Bronchial epithelial cell (primary cell): ENCODE measurements at regions not wholly inside any gene's neighbourhood (a gene's known extent, or its start where the extent isn't known, plus 50 kb on each side); places are given as distances from the start of the nearest gene placed in this dataset.
A peak's percentile ranks its signal among the peaks of the same experiment; 100 is the strongest.

Source experiments
- DNase-seq: peaks from one replicate; pipeline ENCODE4 v3.0.0-alpha.2; 2010; ENCODE audit warnings: low read depth
- FAIRE-seq: peaks from 2 replicates; lab custom pipeline; 2011; peaks lifted over from hg19 to GRCh38; lab: Jason Lieb, UNC
- H3K27me3 ChIP-seq: 2 replicates; pipeline ENCODE4 v1.5.1; 2011; ENCODE audit warnings: low read length; ENCODE audit not compliant: control insufficient read depth, insufficient read depth
- H3K36me3 ChIP-seq: 2 replicates; pipeline ENCODE4 v1.5.1; 2011; ENCODE audit warnings: low read length; ENCODE audit not compliant: control insufficient read depth, insufficient read depth
- H3K4me3 ChIP-seq: 2 replicates; pipeline ENCODE4 v1.5.1; 2011; ENCODE audit warnings: mild to moderate bottlenecking, low read depth, low read length, control low read depth
- TF ChIP-seq, protein P1 (sequence below): IDR thresholded peaks from 2 replicates; pipeline ENCODE4 v1.5.1; 2011; ENCODE audit warnings: mild to moderate bottlenecking, moderate library complexity, low read length, control low read depth, inconsistent platforms; ENCODE audit not compliant: insufficient read depth, severe bottlenecking

DNA sequence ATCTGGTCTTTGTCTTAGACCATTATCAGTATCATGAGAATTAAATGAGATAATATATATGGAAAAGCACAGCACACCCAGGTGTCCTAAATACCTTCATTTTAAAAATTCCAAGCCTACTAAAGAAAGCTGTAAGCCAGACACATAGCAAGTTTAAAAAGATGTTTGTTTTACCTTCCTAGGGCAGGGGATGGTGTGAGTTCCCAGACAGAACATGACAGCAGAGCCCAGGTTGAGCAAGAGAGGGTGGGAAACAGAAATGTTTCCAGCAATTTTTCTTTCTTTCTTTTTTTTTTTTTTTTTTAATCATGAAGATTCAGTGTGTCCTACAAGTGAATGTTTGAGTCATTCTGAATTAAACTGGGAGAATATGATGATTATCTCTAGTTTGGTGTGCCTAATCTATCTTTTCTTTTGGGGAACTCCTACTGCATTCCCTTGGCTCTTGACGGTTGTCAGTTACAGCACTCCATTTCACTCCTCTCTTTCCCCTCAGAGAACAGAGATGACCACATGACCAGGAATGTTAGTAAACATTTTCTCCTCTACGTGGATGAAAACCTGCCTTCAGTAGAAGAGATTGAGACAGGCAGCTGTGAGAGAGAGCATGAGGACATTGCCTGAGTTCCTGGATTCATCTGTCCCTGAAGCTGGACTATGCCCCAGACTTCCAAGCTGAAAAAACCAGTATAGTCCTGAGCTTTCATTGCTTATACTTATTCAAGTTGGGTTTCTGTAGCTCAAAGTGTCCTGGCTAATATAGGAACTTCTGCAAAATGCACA is 54.5 kb upstream of the ARL14 start:
- H3K27me3 ChIP-seq: no peaks in the 10 kb centered on the region
- DNase-seq: no peak
- no peaks in the 10 kb centered on the region for H3K36me3 ChIP-seq
- no peak overlapping the region for H3K4me3 ChIP-seq
- TF ChIP-seq, protein P1, sequence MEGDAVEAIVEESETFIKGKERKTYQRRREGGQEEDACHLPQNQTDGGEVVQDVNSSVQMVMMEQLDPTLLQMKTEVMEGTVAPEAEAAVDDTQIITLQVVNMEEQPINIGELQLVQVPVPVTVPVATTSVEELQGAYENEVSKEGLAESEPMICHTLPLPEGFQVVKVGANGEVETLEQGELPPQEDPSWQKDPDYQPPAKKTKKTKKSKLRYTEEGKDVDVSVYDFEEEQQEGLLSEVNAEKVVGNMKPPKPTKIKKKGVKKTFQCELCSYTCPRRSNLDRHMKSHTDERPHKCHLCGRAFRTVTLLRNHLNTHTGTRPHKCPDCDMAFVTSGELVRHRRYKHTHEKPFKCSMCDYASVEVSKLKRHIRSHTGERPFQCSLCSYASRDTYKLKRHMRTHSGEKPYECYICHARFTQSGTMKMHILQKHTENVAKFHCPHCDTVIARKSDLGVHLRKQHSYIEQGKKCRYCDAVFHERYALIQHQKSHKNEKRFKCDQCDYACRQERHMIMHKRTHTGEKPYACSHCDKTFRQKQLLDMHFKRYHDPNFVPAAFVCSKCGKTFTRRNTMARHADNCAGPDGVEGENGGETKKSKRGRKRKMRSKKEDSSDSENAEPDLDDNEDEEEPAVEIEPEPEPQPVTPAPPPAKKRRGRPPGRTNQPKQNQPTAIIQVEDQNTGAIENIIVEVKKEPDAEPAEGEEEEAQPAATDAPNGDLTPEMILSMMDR: no peak
- no peak for FAIRE-seq

DNA sequence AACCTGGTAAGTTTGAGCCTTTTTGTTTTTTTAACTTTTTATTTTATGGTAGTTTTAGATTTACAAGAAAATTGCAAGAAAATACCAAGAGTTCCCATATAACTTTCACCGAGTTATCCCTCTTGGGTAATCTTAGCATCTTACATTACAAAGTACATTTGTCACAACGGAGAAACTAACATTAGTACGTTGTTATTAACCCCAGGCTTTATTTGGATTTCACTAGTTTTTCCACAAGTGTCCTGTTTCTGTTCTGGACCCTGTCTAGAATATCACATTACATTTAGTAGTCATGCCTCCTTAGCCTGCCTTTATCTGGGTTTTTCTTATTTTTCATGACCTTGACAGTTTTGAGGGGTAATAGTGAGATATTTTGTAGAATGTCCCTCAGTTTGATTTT is 53.5 kb upstream of the KPNA4 start:
- TF ChIP-seq, protein P1: no peak
- DNase-seq (no peak), FAIRE-seq (no peak)
- Histone ChIP-seq H3K36me3 (no peaks in the 10 kb centered on the region), H3K27me3 (no peaks in the 10 kb centered on the region), H3K4me3 (no peak overlapping the region)

DNA sequence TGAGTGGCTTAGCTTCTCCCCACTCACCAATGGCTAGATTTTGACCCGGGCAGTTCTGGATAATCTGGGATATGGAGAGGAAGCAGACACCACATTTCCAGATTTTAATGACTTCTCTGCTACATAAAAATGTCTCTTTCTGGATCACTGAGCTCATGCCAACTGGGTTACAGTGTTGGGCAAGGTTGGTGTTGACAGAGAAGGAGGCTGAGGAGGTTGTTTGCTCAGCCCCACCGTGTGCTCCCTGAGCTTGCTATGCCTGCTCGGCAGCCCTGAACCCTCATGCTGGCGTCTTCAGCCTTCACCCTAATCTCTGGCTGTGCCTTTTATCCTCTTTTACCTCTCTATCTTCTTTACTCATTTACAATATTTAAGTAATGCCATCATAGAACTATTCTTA is 53.0 kb upstream of the KPNA4 start:
- no peaks in the 10 kb centered on the region for H3K27me3 ChIP-seq
- peak; percentile 86 for FAIRE-seq
- no peak overlapping the region for H3K4me3 ChIP-seq
- TF ChIP-seq, protein P1: no peak
- no peaks in the 10 kb centered on the region for H3K36me3 ChIP-seq
- DNase-seq: no peak

DNA sequence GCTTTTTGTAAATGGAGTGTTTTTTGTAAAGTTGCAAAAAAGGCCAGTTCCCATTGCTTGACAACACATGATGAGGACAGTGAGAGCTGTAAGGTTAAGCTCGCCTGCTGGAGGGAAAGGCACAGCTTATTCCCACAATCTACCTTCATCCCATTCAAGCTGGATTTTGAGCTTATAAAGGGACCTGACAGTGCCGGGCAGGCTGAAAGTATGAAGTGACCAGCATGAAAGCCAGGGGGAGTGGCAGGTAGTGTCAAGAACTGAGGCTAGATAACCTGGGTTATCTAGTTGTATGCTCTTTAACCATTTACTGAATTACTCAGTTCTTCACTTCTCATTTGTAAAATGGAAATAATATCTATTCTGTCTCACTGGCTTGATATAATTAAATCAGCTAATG is 52.3 kb upstream of the KPNA4 start:
- TF ChIP-seq, protein P1: no peak
- FAIRE-seq (no peak), DNase-seq (no peak)

DNA sequence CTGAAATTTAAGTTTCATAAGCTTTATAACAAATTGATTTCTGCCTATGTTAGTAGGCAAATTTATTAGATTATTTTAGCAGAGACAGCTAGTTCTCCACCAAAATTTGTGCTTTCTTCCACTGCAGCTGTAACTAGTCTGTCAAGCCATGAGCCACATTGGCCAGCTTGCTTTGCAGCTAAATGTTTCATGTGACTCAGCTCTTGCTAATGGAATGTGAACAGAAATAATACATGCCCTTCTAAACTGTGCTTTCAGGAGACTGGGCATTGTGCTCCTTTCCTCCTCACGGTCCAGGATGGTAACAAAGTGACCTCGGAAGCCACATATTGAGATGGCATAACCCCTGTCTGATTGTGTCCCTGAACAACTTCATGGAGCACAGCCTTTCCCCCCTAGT is 51.3 kb upstream of the KPNA4 start:
- DNase-seq: peak; percentile 68
- peak; percentile 47 for FAIRE-seq
- Histone ChIP-seq H3K27me3 (no peaks in the 10 kb centered on the region), H3K36me3 (no peaks in the 10 kb centered on the region), H3K4me3 (no peak overlapping the region)
- TF ChIP-seq, protein P1: no peak

More for the DNA sequence above, 52.3 kb upstream of the KPNA4 start:
- H3K27me3 ChIP-seq: no peaks in the 10 kb centered on the region
- H3K36me3 ChIP-seq: no peaks in the 10 kb centered on the region
- H3K4me3 ChIP-seq: no peak overlapping the region

DNA sequence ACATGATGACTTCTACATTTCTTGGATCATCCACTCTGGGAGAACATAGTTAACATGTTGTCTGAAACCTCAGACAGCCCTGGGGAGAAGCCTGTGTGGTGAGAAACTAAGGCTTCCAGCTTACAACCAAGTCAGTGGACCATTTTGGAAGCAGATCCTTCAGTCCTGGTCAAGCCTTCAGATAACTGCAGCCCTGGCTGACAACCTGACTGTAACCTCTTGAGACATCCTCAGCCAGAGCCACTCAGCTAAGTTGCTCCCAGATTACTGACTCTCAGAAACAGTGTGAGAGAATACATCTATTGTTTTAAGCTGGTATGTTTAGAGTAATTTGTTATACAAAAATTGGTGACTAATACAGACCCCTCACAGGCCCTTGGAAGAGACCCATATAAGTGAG is 50.9 kb upstream of the KPNA4 start:
- no peaks in the 10 kb centered on the region for H3K27me3 ChIP-seq
- no peaks in the 10 kb centered on the region for H3K36me3 ChIP-seq
- H3K4me3 ChIP-seq: no peak overlapping the region
- DNase-seq (no peak), FAIRE-seq (no peak)
- TF ChIP-seq, protein P1: no peak
